Activated CD4-positive, alpha-beta T cell treated with anti-CD3 and anti-CD28 coated beads for 4 hours (primary cell): ENCODE measurements at regions not wholly inside any gene's neighbourhood (a gene's known extent, or its start where the extent isn't known, plus 50 kb on each side); places are given as distances from the start of the nearest gene placed in this dataset.
"Not testable (repeated sequence)": the region's sequence is repeated elsewhere in the genome, so short reads cannot be mapped to it uniquely, and the experiment has no call there.

ENCODE experiments used
- DNase-seq, 2 donors: peaks; one replicate each; pipeline ENCODE4 v3.0.0-alpha.2; 2020

GRCh38 chr2:182550234-182550633 lies 123.4 kb upstream of the PDE1A start:
- DNase-seq = no peak

DNA sequence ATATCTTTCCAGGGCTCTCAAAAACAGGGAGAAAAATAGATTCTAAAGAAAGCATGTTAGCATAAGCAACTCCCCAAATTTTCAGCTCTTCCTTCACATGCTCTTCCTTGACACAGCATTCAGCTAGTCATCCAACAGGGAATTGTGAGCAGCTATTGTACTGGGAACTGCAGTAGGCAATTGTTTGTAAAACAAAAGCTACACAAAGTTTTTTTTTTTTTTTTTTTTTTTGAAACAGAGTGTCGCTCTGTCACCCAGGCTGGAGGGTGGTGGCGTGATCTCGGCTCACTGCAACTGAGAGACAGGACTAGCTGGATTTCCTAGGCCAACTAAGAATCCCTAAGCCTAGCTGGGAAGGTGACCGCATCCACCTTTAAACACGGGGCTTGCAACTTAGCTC lies 125.4 kb upstream of the PDE1A start:
- DNase-seq = not testable (repeated sequence)

DNA sequence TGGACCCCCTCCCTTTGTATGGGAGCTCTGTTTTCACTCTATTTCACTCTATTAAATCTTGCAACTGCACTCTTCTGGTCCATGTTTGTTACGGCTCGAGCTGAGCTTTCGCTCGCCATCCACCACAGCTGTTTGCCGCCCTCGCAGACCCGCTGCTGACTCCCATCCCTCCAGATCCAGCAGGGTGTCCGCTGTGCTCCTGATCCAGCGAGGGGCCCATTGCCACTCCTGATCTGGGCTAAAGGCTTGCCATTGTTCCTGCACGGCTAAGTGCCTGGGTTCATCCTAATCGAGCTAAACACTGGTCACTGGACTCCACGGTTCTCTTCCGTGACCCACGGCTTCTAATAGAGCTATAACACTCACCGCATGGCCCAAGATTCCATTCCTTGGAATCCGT lies 125.9 kb upstream of the PDE1A start:
- not testable (repeated sequence) for DNase-seq

DNA sequence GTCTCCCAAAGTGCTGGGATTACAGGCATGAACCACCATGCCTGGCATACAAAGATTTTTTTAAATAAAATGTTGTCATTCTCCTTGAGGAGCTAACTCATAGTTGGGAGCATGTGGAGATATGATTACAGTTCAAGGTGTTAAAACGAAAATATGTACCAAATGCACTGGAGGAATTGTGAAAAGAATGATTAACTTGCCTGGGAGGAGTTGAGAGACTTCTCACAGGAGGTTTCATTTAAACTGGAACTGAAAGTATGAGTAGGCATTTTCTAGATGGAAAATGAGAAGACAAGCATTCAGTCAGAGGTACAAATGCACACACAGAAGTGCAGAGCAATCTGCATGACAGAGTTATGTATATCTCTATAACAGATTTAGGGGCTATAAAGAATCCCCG lies 126.6 kb upstream of the PDE1A start:
- no peak for DNase-seq

DNA sequence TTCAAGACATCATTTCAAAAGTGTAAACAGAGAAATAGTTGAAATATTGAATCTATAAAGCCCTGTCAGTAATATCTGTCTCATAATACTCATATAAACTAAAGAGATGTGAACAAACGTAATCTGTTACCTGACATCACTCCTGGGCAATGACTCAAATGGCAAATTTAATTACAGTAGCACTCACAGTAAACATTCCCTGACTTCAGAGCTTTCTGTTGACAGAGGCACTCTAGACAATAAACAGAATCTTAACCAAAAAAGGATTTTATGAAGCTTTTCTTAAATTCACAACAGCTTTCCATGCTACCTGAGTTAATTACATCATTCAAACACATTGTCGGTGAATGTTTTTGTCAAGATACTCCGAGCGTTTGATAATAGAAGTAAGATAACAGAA lies 128.1 kb upstream of the PDE1A start:
- DNase-seq = no peak

- no peak for DNase-seq
These were observed 131.7 kb upstream of the PDE1A start for GRCh38 chr2:182558564-182558963.

GRCh38 chr2:182559623-182560022 lies 132.8 kb upstream of the PDE1A start:
- no peak for DNase-seq

DNA sequence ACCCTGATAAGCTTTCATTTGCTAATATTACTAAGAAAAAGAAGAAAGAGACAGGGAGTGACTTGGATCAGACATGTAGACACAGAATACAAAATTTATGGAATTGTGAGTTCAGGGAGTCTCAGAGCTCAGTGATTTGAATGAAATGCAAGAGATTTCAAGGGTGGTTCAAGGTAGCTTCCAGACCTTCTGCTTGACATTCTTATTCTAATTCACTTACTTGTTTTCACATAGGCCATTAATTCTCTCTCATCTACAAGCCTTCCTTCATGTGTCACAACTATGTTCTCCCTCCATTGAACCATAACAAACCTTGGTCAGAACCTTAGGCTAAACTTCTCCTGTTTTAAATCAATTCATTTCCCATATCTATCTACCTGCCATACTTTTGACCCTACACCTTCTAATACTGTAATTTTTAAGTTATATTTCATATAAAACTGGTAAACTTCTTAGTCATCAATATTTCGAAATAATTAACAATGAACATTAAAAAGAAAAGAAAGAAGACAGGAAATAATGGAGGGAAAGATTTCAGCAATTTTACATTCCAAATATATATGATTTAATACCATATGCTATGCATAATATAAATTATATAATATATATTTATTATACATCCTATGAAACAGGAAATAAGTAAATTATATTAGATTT lies 139.2 kb upstream of the PDE1A start:
- no peak for DNase-seq

DNA sequence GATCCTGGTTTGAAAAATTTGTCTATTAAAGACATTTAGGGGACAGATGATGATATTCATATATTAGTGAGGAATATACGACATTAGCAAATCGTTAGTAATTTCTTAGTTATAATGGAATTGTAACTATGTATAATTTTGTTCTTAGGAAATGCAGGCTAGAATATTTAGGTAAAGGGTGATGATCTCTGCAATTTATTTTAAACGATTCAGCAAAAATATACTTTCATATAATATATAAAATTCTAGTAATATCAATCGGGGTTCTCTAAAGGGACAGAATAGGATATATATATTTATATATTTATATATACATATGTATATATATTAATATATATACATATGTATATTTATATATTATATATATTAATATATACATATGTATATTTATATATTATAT lies 142.5 kb upstream of the DNAJC10 start:
- no peak for DNase-seq

- DNase-seq = no peak
These were observed 138.2 kb upstream of the DNAJC10 start for GRCh38 chr2:182577816-182578215.

DNA sequence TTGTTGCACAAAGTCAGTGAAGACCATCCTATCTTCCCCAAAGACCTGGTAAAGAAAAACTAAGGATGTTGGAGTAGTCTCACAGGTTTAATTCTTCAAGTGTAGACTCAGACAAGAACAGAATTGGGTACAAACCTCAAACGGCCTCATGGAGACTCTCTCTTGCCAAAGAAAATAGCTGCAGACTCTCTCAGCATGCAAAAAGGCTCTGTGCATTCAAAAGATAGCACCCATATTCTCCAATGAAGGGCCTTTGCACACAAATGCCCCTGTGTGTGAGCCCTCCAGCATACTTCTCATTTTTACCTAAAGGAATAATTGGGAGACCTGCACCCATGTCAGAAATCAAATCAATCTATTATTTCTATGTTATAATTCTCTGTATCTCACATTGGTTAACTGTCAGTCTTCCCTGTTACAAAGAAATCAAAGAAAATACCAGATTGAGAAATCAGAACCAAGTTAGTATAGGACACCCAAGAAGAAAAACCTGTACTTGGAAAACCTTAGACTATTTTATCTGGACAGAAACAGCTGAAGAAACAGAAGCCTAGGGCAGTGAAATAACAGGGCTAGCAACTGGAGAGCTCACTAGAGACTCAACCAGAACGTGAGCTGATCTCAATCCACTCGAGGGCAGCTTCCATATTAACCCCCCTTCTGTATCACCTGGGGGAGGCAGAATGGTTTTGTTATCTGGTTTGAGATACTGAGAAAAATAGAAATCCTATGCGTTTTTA lies 134.7 kb upstream of the DNAJC10 start:
- no peak for DNase-seq

DNA sequence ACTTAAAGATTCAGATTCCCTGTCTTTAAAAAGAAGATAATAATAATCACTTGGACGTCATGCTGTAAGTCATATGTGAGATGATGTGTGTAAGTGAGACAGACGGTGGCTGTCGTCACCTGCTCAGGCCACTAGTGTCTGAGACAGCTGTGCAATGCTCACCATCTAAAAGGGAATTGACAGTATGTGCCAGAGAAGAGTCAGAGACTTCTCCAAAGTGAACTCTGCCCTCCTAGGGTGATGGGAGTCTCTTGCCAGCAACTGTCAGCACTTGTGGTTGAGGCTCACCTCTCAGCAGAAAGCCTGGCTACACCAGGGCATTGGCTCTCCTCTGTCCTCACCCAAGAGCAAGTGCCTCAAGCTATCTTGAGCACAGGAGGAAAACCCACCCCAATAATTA lies 131.6 kb upstream of the DNAJC10 start:
- DNase-seq = no peak

GRCh38 chr2:182585001-182585400 lies 131.1 kb upstream of the DNAJC10 start:
- no peak for DNase-seq

- DNase-seq = no peak
These were observed 130.6 kb upstream of the DNAJC10 start for GRCh38 chr2:182585430-182585829.

- no peak for DNase-seq
These were observed 129.6 kb upstream of the DNAJC10 start for GRCh38 chr2:182586426-182586825.

DNA sequence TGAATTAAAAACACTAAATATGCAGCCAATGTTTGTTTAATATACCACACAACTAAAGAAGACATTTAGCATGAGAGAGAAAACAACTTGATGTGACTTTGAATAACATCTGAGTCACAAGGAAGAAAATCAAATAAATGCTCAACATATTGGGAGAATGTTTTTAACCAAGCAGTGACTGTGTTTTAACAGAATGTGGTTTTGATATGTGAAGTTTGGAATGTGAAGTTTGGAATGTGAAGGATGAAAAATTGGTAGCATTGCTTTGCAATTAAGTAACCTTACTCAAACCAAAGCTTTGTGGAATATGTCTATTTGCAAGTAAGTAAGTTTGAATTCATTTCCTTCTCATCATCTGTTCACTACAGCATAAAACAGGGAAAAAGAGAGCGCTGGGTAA lies 128.2 kb upstream of the DNAJC10 start:
- no peak for DNase-seq

DNA sequence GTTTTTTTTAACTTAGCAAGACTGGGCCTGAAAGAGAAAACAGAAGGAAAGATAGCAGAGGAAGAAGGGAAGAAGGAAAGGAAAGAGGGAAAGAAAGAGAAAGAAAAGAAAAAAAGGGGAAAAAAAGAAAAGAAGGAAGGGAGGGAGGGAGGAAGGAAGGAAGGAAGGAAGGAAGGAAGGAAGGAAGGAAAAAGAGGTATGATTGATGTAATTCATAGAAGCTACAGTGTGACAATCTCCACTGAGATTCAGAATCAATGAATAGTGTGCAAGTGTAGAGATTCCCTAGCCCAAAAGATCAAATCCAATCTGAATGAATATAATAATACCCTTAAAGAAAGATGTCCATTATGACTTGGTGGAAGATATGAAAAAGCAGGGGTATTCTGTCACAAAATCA lies 126.9 kb upstream of the DNAJC10 start:
- DNase-seq = no peak

DNA sequence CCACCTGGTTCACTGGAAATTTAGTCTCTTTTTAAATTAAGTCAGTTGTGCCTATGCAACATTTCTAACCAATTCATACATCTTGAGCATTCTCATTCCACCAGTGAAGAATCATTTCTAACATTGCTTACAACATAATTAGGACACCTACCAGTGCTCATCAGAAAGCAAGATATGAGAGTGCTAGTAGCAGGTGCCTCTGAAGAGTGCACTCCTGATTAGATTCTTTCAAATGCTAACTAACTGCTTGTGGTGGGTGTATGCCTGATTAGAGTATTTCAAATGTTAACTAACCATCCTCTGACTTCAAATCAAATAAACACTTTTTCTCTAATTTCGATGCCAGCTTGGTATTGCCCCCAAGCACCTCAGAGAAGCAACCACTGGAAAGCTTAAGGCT lies 124.3 kb upstream of the DNAJC10 start:
- no peak for DNase-seq

- DNase-seq = no peak
These were observed 123.2 kb upstream of the DNAJC10 start for GRCh38 chr2:182592691-182593393.

GRCh38 chr2:182593394-182593975 lies 122.6 kb upstream of the DNAJC10 start:
- DNase-seq = no peak

- DNase-seq = no peak
These were observed 121.8 kb upstream of the DNAJC10 start for GRCh38 chr2:182594286-182594685.

- no peak for DNase-seq
These were observed 120.4 kb upstream of the DNAJC10 start for GRCh38 chr2:182595650-182596049.

DNA sequence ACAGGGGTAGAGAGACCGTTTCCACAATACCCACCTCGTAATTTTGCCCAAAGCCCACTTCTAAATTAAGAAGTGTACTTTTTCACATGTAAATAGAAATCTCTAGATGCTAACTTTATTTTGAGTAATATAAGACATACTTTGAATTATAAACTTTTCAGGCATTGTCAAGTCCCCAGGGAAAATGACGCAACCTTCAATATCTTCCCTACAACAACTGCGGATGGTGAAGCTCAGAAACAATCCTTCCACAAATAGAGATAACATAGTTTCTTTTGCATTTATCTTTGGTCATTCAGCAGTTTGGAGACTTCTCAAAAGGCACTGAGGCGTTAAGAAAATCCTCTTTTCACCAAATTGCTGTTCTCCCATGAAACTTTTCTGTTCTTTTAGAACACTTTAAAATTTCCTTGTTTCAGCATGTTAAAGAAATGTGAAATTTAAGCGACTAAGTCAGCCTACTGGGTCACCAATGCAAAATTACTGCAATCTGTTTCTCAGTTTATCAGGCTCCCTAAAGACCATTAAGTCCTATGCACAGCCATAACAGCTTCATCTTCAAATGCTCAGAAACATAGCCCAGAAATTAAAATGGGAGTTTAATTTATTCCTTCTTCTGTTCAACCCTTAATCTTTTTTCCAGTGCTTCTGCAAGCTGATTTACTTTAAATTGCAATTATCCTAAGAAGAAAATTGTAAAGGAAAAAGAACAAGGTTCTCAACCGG lies 118.3 kb upstream of the DNAJC10 start:
- no peak for DNase-seq
